Activated CD4-positive, alpha-beta T cell treated with anti-CD3 and anti-CD28 coated beads for 48 hours (primary cell): ENCODE measurements at regions not wholly inside any gene's neighbourhood (a gene's known extent, or its start where the extent isn't known, plus 50 kb on each side); places are given as distances from the start of the nearest gene placed in this dataset.

Source experiments
- DNase-seq: peaks from one replicate; pipeline ENCODE4 v3.0.0-alpha.2; 2020

DNA sequence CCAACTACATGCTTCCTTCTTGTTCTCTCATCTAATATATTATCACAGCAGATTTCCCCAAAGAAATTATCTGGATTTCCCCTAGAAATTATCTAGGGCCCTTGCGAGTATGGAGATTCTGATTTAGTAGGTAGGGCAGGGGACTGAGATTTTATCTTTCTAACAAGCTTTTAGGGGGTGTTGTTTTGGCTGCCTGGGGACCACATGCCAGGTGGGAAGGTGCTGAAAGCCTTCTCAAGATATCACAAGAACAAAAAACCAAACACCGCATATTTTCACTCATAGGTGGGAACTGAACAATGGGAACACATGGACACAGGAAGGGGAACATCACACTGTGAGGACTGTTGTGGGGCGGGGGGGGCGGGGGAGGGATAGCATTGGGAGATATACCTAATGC lies 146.5 kb upstream of the CDH10 start:
- no peak for DNase-seq

DNA sequence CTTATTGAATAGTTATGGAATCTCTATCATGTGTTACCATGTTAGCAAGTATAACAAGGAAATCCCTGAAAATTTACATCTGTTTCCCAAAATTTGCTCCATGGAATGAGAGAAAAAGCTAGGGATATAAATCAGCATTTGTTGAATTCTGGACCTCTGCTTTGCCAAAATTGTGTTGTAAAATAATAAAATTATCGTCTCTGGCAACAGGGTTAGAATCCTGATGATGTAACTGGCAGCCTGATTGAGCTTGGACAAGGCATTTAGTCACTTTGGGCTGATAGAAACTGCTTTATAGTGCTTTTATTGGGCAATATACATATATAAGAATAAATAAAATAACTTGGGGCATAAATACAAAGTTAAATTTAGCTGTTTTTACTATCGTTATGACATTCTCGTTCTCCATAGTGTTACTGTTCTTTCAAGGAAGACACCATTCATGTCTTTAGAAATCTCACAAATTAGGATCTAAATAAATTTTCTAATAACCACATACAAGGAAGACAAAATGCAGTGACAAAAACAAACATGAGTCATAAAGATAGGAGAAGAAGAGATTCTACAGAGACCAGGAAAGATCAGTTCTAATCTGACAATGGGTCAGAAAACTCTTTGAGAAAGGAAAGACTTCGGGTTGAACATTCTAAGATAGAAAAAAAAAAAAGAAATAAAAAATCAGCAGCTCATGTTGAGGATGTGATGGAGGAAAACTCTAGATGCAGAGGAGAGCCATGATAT lies 145.0 kb upstream of the CDH10 start:
- no peak for DNase-seq

- no peak for DNase-seq
Observed at GRCh38 chr5:24788829-24789514, 144.2 kb upstream of the CDH10 start.

DNA sequence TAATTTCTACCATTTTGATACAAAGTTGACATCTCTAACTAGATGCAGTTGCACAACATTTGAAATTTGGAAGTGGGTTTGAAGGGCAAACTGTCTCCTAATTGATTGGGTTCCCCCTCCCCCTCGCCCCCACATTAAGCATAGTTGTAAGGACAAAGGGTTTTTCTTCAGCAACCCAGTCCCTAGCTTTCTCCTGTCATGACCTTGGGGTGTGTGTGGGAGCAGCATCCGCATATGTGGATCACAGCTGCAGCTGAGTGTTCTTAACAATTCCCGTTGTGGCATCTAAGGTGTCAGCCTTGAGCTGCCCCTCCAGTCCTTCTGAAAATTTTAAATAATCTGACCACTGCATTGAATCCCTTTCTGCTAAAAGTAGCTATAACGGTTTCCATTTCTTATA lies 141.3 kb upstream of the CDH10 start:
- DNase-seq = no peak

DNA sequence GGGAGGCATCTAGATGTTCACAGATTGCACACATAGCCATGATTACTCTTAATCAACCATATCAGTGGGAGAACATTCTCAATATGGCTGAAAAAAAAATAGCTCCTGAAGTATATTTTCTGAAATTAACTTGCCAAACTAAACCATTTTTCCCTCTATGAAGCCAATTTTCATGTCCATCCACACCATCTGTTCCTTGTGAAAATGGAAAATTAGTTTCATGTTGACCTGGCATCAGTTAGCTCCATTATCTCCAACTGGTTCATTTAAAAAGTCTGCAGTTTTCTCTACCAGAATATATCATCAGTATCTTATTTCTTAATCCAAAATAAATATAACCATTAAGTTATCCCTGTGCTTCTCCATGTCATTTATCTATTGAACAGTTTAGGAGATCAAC lies 138.8 kb upstream of the CDH10 start:
- DNase-seq = no peak

GRCh38 chr5:24777392-24777791 lies 132.6 kb upstream of the CDH10 start:
- no peak for DNase-seq

- DNase-seq = no peak
Observed at GRCh38 chr5:24773261-24773660, 128.5 kb upstream of the CDH10 start.

- DNase-seq = no peak
Observed at GRCh38 chr5:24767086-24767485, 122.3 kb upstream of the CDH10 start.

- DNase-seq = no peak
Observed at GRCh38 chr5:24765219-24765618, 120.4 kb upstream of the CDH10 start.

- no peak for DNase-seq
Observed at GRCh38 chr5:24750355-24750754, 105.6 kb upstream of the CDH10 start.

DNA sequence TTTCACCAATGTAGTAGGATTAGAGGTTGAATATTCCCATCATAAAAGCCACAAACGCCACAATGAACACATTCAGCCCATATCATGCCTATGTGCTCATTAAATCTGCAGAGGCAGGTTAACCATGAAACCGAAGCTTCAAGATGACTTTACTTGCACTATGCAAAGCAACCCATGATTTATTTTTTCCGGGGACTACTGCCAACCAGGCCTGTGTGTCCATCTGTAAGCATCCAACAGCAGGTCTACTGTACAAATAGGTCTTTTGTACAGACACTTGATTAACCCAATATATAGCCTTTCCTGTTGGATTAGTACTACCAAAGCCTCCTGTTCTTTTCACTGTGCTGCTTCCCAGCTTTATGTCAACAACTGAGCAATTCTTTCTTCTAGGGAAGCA lies 104.9 kb upstream of the CDH10 start:
- no peak for DNase-seq

- no peak for DNase-seq
Observed at GRCh38 chr5:24747327-24747726, 102.5 kb upstream of the CDH10 start.

DNA sequence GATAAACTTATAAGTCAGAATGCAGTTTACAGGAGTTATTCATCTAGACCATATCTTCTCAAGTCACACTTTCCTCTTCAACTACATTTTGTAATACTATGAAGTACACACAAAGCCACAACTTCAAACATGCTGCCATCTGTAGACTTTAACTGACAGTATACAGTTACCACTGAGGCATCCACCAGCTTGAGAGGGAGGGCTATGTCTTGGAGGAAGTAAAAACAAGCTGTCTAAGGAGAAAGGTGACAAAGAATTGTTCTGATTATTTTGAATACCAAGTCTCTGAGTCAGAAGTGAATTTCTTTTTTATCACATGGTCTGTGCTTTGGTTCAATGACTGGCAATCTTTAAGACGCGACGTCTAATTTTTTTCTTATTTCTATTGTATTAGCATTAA lies 97.6 kb upstream of the CDH10 start:
- no peak for DNase-seq

DNA sequence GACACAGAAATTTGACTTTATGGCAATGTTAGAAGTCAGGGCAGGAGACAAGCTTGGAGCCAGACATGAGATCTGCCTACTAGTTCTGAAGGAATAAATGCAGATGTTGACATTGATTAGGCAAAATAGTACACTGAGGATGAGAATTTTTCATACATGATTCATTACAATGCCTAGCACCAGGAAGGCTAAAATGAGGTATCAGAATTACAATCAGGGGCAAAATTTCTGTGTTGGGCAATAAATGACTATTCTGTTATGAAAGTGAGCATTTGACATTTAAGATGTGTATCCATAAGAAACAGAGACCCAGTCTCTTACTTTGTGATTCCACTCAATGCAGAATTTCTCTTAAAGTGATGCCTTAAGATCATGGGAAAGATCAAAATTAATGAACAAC lies 92.4 kb upstream of the CDH10 start:
- DNase-seq = no peak

- DNase-seq = no peak
Observed at GRCh38 chr5:24735284-24735683, 90.5 kb upstream of the CDH10 start.

DNA sequence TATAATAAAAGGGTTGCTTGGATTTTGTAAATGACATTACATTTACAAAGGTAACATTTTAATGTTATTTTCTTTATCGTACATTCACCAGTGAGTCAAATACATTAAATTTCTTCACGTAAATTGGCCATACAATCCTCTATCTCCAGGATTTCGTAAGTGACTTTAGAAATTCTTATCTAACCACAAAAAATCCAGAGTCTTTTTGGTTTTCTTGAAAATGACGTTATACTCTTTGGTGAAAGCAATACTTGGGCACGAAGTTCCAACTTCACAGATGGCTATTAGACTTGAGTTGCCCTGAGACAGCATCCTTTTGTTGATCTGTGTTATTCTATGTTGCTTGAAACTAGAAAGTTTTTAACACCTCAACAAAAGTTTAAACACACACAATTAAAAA lies 87.4 kb upstream of the CDH10 start:
- DNase-seq = no peak

DNA sequence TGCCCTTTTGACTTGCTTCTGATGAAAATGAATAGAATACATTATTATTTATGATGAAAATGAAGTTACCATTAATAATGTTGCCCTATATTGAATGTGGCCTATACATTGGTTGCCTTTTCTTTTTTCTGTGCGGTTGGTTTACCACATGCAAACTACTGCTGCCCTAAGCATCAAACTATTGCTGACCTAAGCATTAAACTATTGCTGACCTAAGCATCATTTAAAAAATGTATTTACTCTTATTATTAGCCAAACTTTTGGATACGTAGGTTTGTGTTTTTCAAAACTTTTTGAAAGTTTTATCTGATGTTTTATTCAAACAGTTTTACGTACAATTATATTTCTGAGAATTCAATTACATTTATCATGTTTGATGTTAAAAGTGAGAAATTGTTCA lies 76.0 kb upstream of the CDH10 start:
- no peak for DNase-seq

DNA sequence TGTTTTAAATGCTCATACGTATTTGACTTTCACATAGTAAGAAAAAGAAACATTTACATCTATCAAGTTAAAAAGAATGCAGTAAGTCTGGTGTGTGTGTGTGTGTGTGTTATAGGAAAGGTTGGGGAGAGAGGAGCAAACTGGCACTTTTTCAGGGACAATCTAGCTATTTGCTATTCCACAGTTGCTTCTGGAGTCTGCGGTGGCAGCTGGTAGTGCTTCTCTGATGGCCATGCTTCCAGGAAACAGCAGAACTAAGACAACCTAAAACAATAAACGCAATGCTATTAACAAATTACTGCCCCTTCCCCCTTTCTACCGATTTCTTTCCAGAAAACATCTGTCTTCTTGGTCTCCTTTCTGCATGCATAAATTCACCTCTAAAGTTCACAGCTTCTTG lies 70.0 kb upstream of the CDH10 start:
- DNase-seq = no peak

DNA sequence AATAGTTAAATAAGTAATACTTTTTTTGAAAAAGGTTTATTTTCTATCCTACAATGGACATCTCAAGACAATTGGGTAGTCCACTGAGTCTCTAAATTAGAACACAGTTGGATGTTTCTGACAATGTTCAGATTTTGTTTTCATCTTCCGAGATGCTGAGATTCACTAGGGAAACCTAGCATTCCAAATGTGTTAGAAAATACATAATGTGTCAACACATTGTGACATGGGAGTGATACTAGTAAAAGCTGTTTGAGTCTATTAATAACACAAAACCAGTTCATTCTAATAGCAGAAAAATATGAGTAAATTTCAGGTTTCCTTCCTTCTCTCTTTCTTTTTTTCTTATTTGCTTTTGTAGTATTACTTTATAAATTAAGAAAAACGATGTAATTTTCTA lies 68.2 kb upstream of the CDH10 start:
- DNase-seq = no peak

DNA sequence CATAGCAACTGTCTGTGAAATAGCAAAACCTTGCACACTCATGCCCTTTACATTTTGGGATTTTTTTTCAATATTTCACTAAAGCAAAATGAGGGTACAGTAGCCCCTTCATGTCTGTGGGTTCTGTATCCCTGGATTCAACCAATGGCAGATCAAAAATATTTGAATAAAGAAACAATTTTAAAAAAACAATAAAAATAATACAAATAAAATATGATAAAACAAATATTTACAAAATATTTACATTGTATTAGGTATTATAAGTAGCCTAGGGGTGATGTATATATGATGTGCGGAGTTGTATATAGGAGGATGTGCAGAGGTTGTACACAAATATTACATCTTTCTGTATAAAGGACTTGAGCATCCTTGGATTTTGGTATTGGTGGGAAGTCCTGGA lies 67.3 kb upstream of the CDH10 start:
- DNase-seq = no peak

DNA sequence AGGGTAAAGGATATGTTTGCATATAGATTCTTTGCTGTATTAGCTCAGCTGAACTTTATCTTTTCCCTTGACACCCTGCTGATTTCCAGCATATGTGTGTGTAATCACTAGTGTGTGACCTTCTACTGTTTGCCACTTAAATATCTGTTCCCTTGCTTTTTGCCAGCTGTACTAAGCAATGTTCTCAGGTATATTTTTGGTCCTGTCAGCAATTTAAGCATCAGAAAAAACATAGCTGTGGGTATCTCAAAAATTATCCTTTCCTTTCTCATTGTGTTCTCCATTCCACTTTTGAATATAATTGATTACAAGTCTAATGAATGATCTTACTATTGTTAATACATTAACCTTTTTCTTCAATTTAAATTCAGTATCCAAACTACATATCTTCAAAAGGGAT lies 59.2 kb upstream of the CDH10 start:
- no peak for DNase-seq
